RPMI8226 (cell line): ENCODE measurements at regions not wholly inside any gene's neighbourhood (a gene's known extent, or its start where the extent isn't known, plus 50 kb on each side); places are given as distances from the start of the nearest gene placed in this dataset.
A peak's percentile ranks its signal among the peaks of the same experiment; 100 is the strongest.
"Not testable (repeated sequence)": the region's sequence is repeated elsewhere in the genome, so short reads cannot be mapped to it uniquely, and the experiment has no call there.

Experiments used
- DNase-seq: peaks from one replicate; pipeline ENCODE4 v3.0.0-alpha.2; 2015

GRCh38 chr11:69887330-69887729 lies 68.1 kb upstream of the FGF3 start:
- no peak for DNase-seq

GRCh38 chr11:69887841-69888427 lies 68.7 kb upstream of the FGF3 start:
- DNase-seq = no peak

- peak; percentile 83 for DNase-seq
These were observed 69.4 kb upstream of the FGF3 start for GRCh38 chr11:69888483-69889181.

GRCh38 chr11:69889400-69890318 lies 70.4 kb upstream of the FGF3 start:
- no peak for DNase-seq

- DNase-seq = no peak
These were observed 71.3 kb upstream of the FGF3 start for GRCh38 chr11:69890476-69890875.

GRCh38 chr11:69891421-69892236 lies 72.4 kb upstream of the FGF3 start:
- DNase-seq = no peak

GRCh38 chr11:69892237-69892985 lies 73.2 kb upstream of the FGF3 start:
- DNase-seq = peak; percentile 48

- DNase-seq = no peak
These were observed 73.9 kb upstream of the FGF3 start for GRCh38 chr11:69892986-69893555.

- no peak for DNase-seq
These were observed 74.4 kb upstream of the FGF3 start for GRCh38 chr11:69893631-69894030.

GRCh38 chr11:69894181-69894611 lies 75.0 kb upstream of the FGF3 start:
- DNase-seq = no peak

- no peak for DNase-seq
These were observed 75.4 kb upstream of the FGF3 start for GRCh38 chr11:69894648-69895047.

- no peak for DNase-seq
These were observed 77.0 kb upstream of the FGF3 start for GRCh38 chr11:69896250-69896649.

GRCh38 chr11:69898123-69898522 lies 78.9 kb upstream of the FGF3 start:
- no peak for DNase-seq

GRCh38 chr11:69899957-69900821 lies 81.0 kb upstream of the FGF3 start:
- DNase-seq = no peak

GRCh38 chr11:69900822-69901302 lies 81.6 kb upstream of the FGF3 start:
- not testable (repeated sequence) for DNase-seq

GRCh38 chr11:69902337-69902736 lies 83.1 kb upstream of the FGF3 start:
- no peak for DNase-seq

- no peak for DNase-seq
These were observed 84.0 kb upstream of the FGF3 start for GRCh38 chr11:69903211-69903610.

- DNase-seq = no peak
These were observed 85.2 kb upstream of the FGF3 start for GRCh38 chr11:69904161-69904973.

- DNase-seq = no peak
These were observed 85.8 kb upstream of the FGF3 start for GRCh38 chr11:69904974-69905535.
